NOMO-1 treated with dmso at 0.1 percent for 144 hours (cell line): ENCODE measurements at regions not wholly inside any gene's neighbourhood (a gene's known extent, or its start where the extent isn't known, plus 50 kb on each side); places are given as distances from the start of the nearest gene placed in this dataset.
A peak's percentile ranks its signal among the peaks of the same experiment; 100 is the strongest.
"Not testable (repeated sequence)": the region's sequence is repeated elsewhere in the genome, so short reads cannot be mapped to it uniquely, and the experiment has no call there.

Experiments used
- DNase-seq: peaks from one replicate; lab custom pipeline; 2025; ENCODE audit not compliant: unreplicated experiment; lab: John Stamatoyannopoulos, UW

- DNase-seq = no peak
Observed at GRCh38 chr10:117782276-117782675, 239.7 kb downstream of the EMX2 start.

- no peak for DNase-seq
Observed at GRCh38 chr10:117783698-117784395, 241.3 kb downstream of the EMX2 start.

- DNase-seq = no peak
Observed at GRCh38 chr10:117784776-117785175, 242.2 kb downstream of the EMX2 start.

GRCh38 chr10:117788911-117789310, 246.4 kb downstream of the EMX2 start:
- DNase-seq = no peak

- DNase-seq = no peak
Observed at GRCh38 chr10:117790179-117790578, 247.6 kb downstream of the EMX2 start.

- no peak for DNase-seq
Observed at GRCh38 chr10:117790621-117791020, 248.1 kb downstream of the EMX2 start.

GRCh38 chr10:117792214-117792613, 249.7 kb downstream of the EMX2 start:
- DNase-seq = no peak

- no peak for DNase-seq
Observed at GRCh38 chr10:117796130-117796745, 250.5 kb downstream of the RAB11FIP2 start.

- DNase-seq = no peak
Observed at GRCh38 chr10:117797296-117797695, 249.4 kb downstream of the RAB11FIP2 start.

- no peak for DNase-seq
Observed at GRCh38 chr10:117801691-117802090, 245.1 kb downstream of the RAB11FIP2 start.

- no peak for DNase-seq
Observed at GRCh38 chr10:117804470-117805011, 242.2 kb downstream of the RAB11FIP2 start.

- DNase-seq = no peak
Observed at GRCh38 chr10:117805139-117805538, 241.6 kb downstream of the RAB11FIP2 start.

- DNase-seq = no peak
Observed at GRCh38 chr10:117807441-117807840, 239.3 kb downstream of the RAB11FIP2 start.

- DNase-seq = not testable (repeated sequence)
Observed at GRCh38 chr10:117815816-117816215, 230.9 kb downstream of the RAB11FIP2 start.

- no peak for DNase-seq
Observed at GRCh38 chr10:117817116-117817515, 229.6 kb downstream of the RAB11FIP2 start.

- no peak for DNase-seq
Observed at GRCh38 chr10:117818721-117819120, 228.0 kb downstream of the RAB11FIP2 start.

GRCh38 chr10:117819304-117819703, 227.4 kb downstream of the RAB11FIP2 start:
- no peak for DNase-seq

GRCh38 chr10:117823980-117824379, 222.8 kb downstream of the RAB11FIP2 start:
- no peak for DNase-seq

GRCh38 chr10:117830205-117830604, 216.5 kb downstream of the RAB11FIP2 start:
- DNase-seq = no peak

- peak; percentile 2 for DNase-seq
Observed at GRCh38 chr10:117830787-117831212, 215.9 kb downstream of the RAB11FIP2 start.

- not testable (repeated sequence) for DNase-seq
Observed at GRCh38 chr10:117838500-117839498, 207.9 kb downstream of the RAB11FIP2 start.
